WI38 (cell line): ENCODE measurements at regions not wholly inside any gene's neighbourhood (a gene's known extent, or its start where the extent isn't known, plus 50 kb on each side); places are given as distances from the start of the nearest gene placed in this dataset.

Experiments
- H3K4me3 ChIP-seq: 2 replicates; pipeline ENCODE4 v1.5.1; 2011; ENCODE audit warnings: low read depth, mild to moderate bottlenecking, control low read depth, low read length
- TF ChIP-seq, protein P1 (sequence below): IDR thresholded peaks from 2 replicates; pipeline ENCODE4 v1.5.1; 2012; ENCODE audit warnings: low read depth, mild to moderate bottlenecking, control low read depth, low read length

DNA sequence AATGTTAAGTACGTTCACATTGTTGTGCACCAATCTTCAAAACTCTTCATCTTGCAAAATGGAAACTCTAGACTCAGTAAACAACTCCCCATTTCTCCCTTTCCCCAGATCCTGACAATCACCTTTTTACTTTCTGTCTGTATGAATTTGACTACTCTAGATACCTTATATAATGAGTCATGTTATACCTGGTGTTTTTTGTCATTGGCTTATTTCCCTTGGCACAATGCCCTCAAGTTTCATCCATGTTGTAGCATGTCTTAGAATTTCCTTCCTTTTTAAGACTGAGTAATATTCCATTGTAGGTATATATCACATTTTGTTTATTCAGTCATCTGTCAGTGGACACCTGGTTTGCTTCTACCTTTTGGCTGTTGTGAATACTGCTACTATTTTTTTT is 399.5 kb downstream of the LMO4 start:
- TF ChIP-seq, protein P1, sequence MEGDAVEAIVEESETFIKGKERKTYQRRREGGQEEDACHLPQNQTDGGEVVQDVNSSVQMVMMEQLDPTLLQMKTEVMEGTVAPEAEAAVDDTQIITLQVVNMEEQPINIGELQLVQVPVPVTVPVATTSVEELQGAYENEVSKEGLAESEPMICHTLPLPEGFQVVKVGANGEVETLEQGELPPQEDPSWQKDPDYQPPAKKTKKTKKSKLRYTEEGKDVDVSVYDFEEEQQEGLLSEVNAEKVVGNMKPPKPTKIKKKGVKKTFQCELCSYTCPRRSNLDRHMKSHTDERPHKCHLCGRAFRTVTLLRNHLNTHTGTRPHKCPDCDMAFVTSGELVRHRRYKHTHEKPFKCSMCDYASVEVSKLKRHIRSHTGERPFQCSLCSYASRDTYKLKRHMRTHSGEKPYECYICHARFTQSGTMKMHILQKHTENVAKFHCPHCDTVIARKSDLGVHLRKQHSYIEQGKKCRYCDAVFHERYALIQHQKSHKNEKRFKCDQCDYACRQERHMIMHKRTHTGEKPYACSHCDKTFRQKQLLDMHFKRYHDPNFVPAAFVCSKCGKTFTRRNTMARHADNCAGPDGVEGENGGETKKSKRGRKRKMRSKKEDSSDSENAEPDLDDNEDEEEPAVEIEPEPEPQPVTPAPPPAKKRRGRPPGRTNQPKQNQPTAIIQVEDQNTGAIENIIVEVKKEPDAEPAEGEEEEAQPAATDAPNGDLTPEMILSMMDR = no peak
- no peak overlapping the region for H3K4me3 ChIP-seq

DNA sequence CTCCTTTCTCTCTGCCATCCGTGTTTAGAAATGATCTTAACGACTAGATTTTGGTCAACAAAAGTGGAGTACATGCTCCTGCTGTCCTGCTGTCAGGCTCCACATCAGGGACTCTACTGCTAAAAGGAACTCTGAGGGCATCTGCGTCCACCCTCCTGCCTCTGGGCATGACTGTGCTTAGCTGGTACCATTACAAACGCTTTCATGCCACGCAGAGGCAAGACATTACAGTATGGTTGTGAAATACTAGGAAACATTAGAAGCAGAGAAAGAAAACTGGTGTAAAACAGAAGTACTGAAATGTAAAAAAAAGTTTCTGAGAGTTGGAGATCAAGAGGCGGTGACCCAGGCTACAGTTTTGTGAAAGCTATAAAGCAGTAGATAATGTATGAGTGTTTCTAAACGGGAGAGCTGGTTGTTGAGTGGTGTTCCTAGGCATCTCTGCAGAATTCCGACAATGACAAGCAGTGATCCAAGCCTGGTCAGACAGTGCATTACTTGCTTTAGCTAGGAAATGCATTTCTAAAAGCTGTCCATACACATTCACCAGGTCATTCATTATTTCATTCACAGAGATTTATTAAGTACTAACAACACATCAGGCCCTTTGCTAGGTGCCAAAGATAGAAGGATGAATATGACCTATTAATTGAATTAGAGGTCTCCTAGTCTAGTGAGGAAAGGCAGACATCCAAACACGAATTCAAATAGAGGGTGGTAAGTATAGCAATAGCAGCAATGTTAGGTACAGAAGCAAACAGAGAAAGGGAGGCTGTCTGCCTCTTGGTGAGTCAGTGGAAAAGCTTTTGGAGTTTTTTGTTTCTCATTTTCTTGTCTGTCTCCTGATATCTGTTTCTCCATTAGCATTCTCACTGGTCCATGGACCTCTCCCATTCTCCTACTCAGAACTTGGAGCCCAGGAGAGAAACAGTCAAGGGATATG is 401.9 kb downstream of the LMO4 start:
- no peak overlapping the region for H3K4me3 ChIP-seq
- TF ChIP-seq, protein P1 = no peak

DNA sequence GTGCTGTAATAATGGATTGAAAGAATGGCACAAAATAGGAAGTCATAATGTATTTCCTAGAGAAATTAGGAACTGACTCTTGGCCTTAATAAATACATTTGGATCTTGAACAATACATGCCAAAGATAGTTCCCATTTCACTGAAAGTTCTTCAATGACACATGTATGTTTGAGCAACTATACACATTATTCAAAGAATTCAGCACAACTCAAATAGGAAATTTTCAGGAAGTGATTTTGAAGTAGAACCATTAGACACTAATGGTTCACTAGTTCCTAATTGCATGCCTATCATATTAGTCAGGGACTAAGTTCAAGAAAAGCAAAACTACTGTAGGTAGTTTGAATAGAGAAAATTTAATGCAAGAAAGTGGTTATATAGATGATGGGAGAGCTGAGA is 404.7 kb downstream of the LMO4 start:
- H3K4me3 ChIP-seq = no peak overlapping the region
- TF ChIP-seq, protein P1 = no peak

DNA sequence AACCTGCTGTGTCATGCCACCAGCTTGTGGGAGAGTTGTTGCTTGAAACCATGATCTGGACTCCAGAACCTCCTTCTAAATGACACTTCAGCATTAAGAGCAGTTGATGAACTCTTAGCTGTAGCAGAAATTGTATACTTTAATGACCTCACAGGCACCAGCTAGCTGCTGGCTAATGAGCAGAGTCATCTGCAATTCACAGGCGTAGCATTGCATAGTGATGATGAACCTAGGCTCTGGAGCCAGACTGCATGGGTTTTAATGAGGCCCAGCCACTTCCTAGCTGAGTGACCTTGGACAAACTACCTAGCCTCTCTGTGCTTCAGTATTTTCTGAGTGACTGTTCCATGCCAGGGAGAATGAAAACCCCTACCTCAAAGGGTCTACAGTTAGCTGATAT is 407.1 kb downstream of the LMO4 start:
- TF ChIP-seq, protein P1 = no peak
- no peak overlapping the region for H3K4me3 ChIP-seq

DNA sequence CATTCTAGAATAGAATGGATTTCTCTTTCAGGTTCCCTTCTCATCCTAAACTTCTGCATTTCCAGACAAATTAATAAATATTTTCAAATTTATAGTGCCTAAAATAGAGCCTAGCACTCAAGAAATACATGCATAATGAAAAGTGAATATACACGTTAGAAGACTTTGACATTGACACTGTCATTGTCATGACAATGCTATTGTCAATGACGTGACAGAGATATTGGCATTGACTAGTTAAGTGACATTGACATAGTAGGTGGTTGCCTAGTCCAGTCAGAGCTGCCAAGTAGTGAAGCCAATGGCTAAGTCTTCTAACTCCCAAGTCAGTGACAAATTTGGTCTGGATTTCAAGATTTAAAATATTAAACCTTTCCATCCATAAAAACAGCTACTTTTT is 410.5 kb downstream of the LMO4 start:
- TF ChIP-seq, protein P1 = no peak
- H3K4me3 ChIP-seq = no peak overlapping the region

DNA sequence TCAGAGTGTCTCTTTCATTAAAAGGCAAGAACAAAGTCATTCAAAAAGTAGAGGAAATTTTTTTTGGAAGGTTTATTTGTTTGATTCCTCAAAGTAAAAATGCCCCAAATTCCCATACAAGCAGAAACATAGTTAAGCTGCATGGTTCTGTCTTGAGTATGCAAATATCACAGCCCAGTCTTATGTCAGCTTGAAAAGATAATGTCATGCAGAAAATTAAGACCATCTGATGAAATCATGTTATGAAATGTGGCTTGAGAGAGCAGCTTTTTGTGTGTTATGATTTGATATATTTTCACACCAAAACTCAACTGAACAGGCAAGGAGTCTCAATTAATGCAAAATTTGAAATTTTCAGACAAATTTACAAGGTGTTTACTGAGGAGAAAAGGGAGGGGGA is 411.0 kb downstream of the LMO4 start:
- no peak overlapping the region for H3K4me3 ChIP-seq
- TF ChIP-seq, protein P1 = no peak

DNA sequence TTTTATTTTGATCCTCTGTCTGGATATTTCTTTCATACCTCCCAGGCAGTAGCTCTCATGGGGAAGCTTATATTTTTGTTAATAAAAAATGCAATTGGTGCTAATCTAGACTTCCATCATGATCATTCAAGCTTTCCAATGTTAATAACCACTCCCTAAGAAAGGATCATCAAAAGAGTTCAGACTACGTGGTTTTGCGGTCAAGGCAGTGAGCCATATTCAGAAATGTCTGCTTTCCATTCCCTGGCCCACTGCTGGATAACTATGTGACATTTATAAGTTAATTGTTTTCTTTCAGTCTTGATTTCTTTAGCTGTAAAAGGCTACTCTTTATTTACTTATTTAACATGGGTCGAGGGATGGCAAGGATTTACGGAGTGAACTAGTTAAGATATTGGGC is 414.6 kb downstream of the LMO4 start:
- TF ChIP-seq, protein P1 = no peak
- no peak overlapping the region for H3K4me3 ChIP-seq
